IMR-90 (cell line): ENCODE measurements at regions not wholly inside any gene's neighbourhood (a gene's known extent, or its start where the extent isn't known, plus 50 kb on each side); places are given as distances from the start of the nearest gene placed in this dataset.

ENCODE experiments used
- ATAC-seq: fragments of 200-7000 bp; cut with Tn5 transposase; 2 replicates; pipeline ENCODE4 v1.9.1; 2020; ENCODE audit warnings: low read depth, mild to moderate bottlenecking, moderate library complexity
- BruUV-seq: library from RNA; stranded (reverse); fragments of 400-500 nt; replicated peaks from 2 replicates; lab custom pipeline; 2021; lab: Mats Ljungman, UMichigan
- CTCF ChIA-PET: fragments of 300-600 bp; formaldehyde crosslinking; extraction: SDS; loops from one replicate; lab custom pipeline; 2021; ENCODE audit warnings: antibody characterized with exemption; lab: Yijun Ruan, JAX
- POLR2A ChIA-PET: fragments of 300-600 bp; sonication (Branson Sonifier 250); formaldehyde crosslinking; loops from one replicate; lab custom pipeline; 2022; ENCODE audit warnings: antibody characterized with exemption; ENCODE audit not compliant: unreplicated experiment; lab: Charles Lee
- DNase-seq: peaks from one replicate; pipeline ENCODE4 v3.0.0; 2013
- H2AFZ ChIP-seq: replicated peaks from 2 replicates; pipeline ENCODE3; 2013; ENCODE audit warnings: low read length, mild to moderate bottlenecking; ENCODE audit not compliant: poor library complexity
- H2AK5ac ChIP-seq: 2 replicates; pipeline ENCODE4 v1.6.1; 2013; ENCODE audit warnings: low read depth, low read length, inconsistent platforms
- H2AK9ac ChIP-seq: replicated peaks from 2 replicates; pipeline ENCODE3; 2013; ENCODE audit warnings: mild to moderate bottlenecking, low read depth, low read length, moderate library complexity; ENCODE audit not compliant: poor library complexity
- H2BK120ac ChIP-seq: 2 replicates; pipeline ENCODE4 v1.6.1; 2013; ENCODE audit warnings: low read depth, low read length, inconsistent platforms
- H2BK15ac ChIP-seq: 3 replicates; pipeline ENCODE4 v1.6.1; 2013; ENCODE audit warnings: low read depth, low read length, inconsistent platforms
- H2BK20ac ChIP-seq: 2 replicates; pipeline ENCODE4 v1.6.1; 2013; ENCODE audit warnings: low read depth, mild to moderate bottlenecking, inconsistent platforms, low read length, moderate library complexity
- H2BK5ac ChIP-seq: 2 replicates; pipeline ENCODE4 v1.6.1; 2013; ENCODE audit warnings: mild to moderate bottlenecking, low read depth, low read length, inconsistent platforms; ENCODE audit not compliant: poor library complexity, severe bottlenecking
- H3K14ac ChIP-seq: replicated peaks from 2 replicates; pipeline ENCODE4 v1.6.1; 2013; ENCODE audit warnings: low read depth, low read length, inconsistent platforms
- H3K18ac ChIP-seq: 2 replicates; pipeline ENCODE4 v1.6.1; 2013; ENCODE audit warnings: low read depth, low read length, control low read depth
- H3K23ac ChIP-seq: 2 replicates; pipeline ENCODE4 v1.6.1; 2013; ENCODE audit warnings: low read depth, low read length, inconsistent platforms
- H3K27ac ChIP-seq: 2 replicates; pipeline ENCODE4 v1.5.1; 2013; ENCODE audit warnings: mild to moderate bottlenecking, control low read depth, low read length; ENCODE audit not compliant: insufficient read depth
- H3K27me3 ChIP-seq: 2 replicates; pipeline ENCODE4 v1.6.1; 2013; ENCODE audit warnings: low read length; ENCODE audit not compliant: control insufficient read depth, insufficient read depth
- H3K36me3 ChIP-seq: 2 replicates; pipeline ENCODE4 v1.6.1; 2013; ENCODE audit warnings: low read length, mixed read lengths; ENCODE audit not compliant: control insufficient read depth, insufficient read depth
- H3K4ac ChIP-seq: 2 replicates; pipeline ENCODE4 v1.6.1; 2013; ENCODE audit warnings: low read depth, low read length, inconsistent platforms
- H3K4me1 ChIP-seq: 2 replicates; pipeline ENCODE4 v1.6.1; 2013; ENCODE audit warnings: low read length, mixed read lengths; ENCODE audit not compliant: control insufficient read depth, insufficient read depth
- H3K4me2 ChIP-seq: 2 replicates; pipeline ENCODE4 v1.6.1; 2013; ENCODE audit warnings: low read depth, mild to moderate bottlenecking, control low read depth, low read length, moderate library complexity
- H3K4me3 ChIP-seq: 2 replicates; pipeline ENCODE4 v1.5.1; 2013; ENCODE audit warnings: low read depth, mild to moderate bottlenecking, control low read depth, low read length, moderate library complexity; ENCODE audit not compliant: insufficient read depth
- H3K56ac ChIP-seq: 2 replicates; pipeline ENCODE4 v1.6.1; 2013; ENCODE audit warnings: low read length, inconsistent platforms; ENCODE audit not compliant: insufficient read depth; ENCODE audit errors: extremely low read depth
- H3K79me1 ChIP-seq, 2 experiments: 2 replicates each; pipeline ENCODE4 v1.6.1; 2013; ENCODE audit warnings: low read length in 2 of 2, inconsistent platforms in 1 of 2, low read depth in 1 of 2
- H3K9ac ChIP-seq: 2 replicates; pipeline ENCODE4 v1.6.1; 2013; ENCODE audit warnings: low read depth, low read length, control low read depth
- H3K9me1 ChIP-seq: 2 replicates; pipeline ENCODE4 v1.6.1; 2013; ENCODE audit warnings: low read length, inconsistent platforms; ENCODE audit not compliant: insufficient read depth
- H3K9me3 ChIP-seq: 2 replicates; pipeline ENCODE4 v1.6.1; 2013; ENCODE audit warnings: low read length; ENCODE audit not compliant: control insufficient read depth, insufficient read depth
- H4K20me1 ChIP-seq: 2 replicates; pipeline ENCODE4 v1.6.1; 2013; ENCODE audit warnings: low read length, inconsistent platforms; ENCODE audit not compliant: insufficient read depth
- H4K5ac ChIP-seq: 2 replicates; pipeline ENCODE4 v1.6.1; 2013; ENCODE audit warnings: mild to moderate bottlenecking, low read depth, low read length, control low read depth
- H4K8ac ChIP-seq, 2 experiments: 2 replicates each; pipeline ENCODE4 v1.6.1; 2013; ENCODE audit warnings: low read depth in 2 of 2, low read length in 2 of 2, control low read depth in 1 of 2, inconsistent platforms in 1 of 2
- H4K91ac ChIP-seq: 2 replicates; pipeline ENCODE4 v1.6.1; 2013; ENCODE audit warnings: low read depth, low read length, inconsistent platforms; ENCODE audit not compliant: insufficient read depth
- MXI1 ChIP-seq: IDR thresholded peaks from 2 replicates; pipeline ENCODE4 v1.6.1; 2012; ENCODE audit warnings: low read depth, mild to moderate bottlenecking, low read length, moderate library complexity, borderline replicate concordance
- POLR2A ChIP-seq: IDR thresholded peaks from 2 replicates; pipeline ENCODE4 v1.6.1; 2012; ENCODE audit warnings: mild to moderate bottlenecking, low read depth, low read length
- RCOR1 ChIP-seq: IDR thresholded peaks from 2 replicates; pipeline ENCODE4 v1.6.1; 2012; ENCODE audit warnings: mild to moderate bottlenecking, low read length, improper control_type of control experiment; ENCODE audit not compliant: insufficient replicate concordance
- WGBS, 2 experiments: methylation state at CpG; one replicate each; pipeline versions ENCODE4 v1.1.5 to v1.1.7; 2013; ENCODE audit warnings: missing lambda C conversion rate in 2 of 2; ENCODE audit not compliant: insufficient read length in 1 of 2; ENCODE audit errors: extremely low coverage in 2 of 2; 5-methylcytosine and 5-hydroxymethylcytosine counted together
- dilution Hi-C: fragments of 300-500 bp; cut with HindIII; formaldehyde crosslinking; loops from one replicate; pipeline ENCODE4 v1.14.3; 2018; ENCODE audit warnings: low sequenced_read_pairs; ENCODE audit not compliant: unreplicated experiment
- in situ Hi-C: fragments of 300-500 bp; cut with MboI; formaldehyde crosslinking; loops from 3 replicates; pipeline ENCODE4 v1.14.3; 2019; ENCODE audit warnings: low sequenced_read_pairs, inconsistent platforms, mixed read lengths
- intact Hi-C: fragments of 100-400 bp; cut with micrococcal nuclease; formaldehyde crosslinking; loops from 2 replicates; pipeline ENCODE4 v1.10.0; 2022
- TF ChIP-seq, protein P1 (sequence below): conservative IDR thresholded peaks from 2 replicates; pipeline ENCODE4 v1.5.1; 2012; ENCODE audit warnings: mild to moderate bottlenecking, low read depth, low read length, improper control_type of control experiment
- TF ChIP-seq, protein P2 (sequence below): fragments of 150-350 bp; IDR thresholded peaks from 2 replicates; pipeline ENCODE4 v1.6.1; 2016; ENCODE audit warnings: low read depth, mild to moderate bottlenecking, low read length, moderate library complexity, borderline replicate concordance

DNA sequence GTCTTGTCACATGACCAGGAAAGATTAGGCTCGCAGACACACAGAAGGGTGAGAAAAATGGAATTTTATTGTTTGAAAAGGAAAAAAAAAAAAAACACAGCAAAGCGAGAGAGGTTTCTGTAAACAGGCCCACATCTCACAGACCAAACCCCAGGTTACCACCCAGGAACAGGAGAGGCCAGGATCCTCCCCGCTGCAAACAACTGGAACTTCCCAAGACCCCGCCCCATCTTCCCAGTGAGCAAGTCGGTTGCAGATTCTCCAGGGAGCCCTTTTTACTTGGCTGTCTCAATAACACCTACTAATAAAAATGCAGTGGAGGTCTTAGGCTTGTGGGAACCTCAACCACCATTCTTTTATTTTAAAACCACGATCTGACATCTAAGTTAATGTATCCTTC is 84.7 kb upstream of the ETS2 start:
- no peaks in the 10 kb centered on the region for H3K9me1 ChIP-seq
- H3K56ac ChIP-seq, result no peak overlapping the region
- H2AFZ ChIP-seq, result no peak overlapping the region
- H2AK5ac ChIP-seq, result no peak overlapping the region
- no peak overlapping the region for H2BK15ac ChIP-seq
- no peak overlapping the region for H2BK20ac ChIP-seq
- H2AK9ac ChIP-seq, result no peak overlapping the region
- no peaks in the 10 kb centered on the region for H3K36me3 ChIP-seq
- no peak for TF ChIP-seq RCOR1
- TF ChIP-seq, protein P1, sequence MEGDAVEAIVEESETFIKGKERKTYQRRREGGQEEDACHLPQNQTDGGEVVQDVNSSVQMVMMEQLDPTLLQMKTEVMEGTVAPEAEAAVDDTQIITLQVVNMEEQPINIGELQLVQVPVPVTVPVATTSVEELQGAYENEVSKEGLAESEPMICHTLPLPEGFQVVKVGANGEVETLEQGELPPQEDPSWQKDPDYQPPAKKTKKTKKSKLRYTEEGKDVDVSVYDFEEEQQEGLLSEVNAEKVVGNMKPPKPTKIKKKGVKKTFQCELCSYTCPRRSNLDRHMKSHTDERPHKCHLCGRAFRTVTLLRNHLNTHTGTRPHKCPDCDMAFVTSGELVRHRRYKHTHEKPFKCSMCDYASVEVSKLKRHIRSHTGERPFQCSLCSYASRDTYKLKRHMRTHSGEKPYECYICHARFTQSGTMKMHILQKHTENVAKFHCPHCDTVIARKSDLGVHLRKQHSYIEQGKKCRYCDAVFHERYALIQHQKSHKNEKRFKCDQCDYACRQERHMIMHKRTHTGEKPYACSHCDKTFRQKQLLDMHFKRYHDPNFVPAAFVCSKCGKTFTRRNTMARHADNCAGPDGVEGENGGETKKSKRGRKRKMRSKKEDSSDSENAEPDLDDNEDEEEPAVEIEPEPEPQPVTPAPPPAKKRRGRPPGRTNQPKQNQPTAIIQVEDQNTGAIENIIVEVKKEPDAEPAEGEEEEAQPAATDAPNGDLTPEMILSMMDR, result no peak
- TF ChIP-seq MXI1, result no peak
- no peak for TF ChIP-seq POLR2A
- TF ChIP-seq, protein P2, sequence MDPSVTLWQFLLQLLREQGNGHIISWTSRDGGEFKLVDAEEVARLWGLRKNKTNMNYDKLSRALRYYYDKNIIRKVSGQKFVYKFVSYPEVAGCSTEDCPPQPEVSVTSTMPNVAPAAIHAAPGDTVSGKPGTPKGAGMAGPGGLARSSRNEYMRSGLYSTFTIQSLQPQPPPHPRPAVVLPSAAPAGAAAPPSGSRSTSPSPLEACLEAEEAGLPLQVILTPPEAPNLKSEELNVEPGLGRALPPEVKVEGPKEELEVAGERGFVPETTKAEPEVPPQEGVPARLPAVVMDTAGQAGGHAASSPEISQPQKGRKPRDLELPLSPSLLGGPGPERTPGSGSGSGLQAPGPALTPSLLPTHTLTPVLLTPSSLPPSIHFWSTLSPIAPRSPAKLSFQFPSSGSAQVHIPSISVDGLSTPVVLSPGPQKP, result no peak
- H3K23ac ChIP-seq, result no peak overlapping the region
- no peaks in the 10 kb centered on the region for H4K20me1 ChIP-seq
- H3K4me2 ChIP-seq, result no peak overlapping the region
- ChIA-PET POLR2A (no interaction called here), CTCF (interaction anchor here (0.7 kb wide), 1 partner anchor 320 kb away, joined by 3 read pairs; no protein-coding TSS in a partner anchor)
- H3K79me1 ChIP-seq, result no peaks in the 10 kb centered on the region
- H3K9ac ChIP-seq, result no peak overlapping the region
- H3K4ac ChIP-seq, result no peak overlapping the region
- no peak overlapping the region for H3K27ac ChIP-seq
- H4K91ac ChIP-seq, result no peak overlapping the region
- dilution Hi-C loops, result no loop called here
- no peak for DNase-seq
- H3K14ac ChIP-seq, result no peak overlapping the region
- no peak overlapping the region for H4K8ac ChIP-seq
- no peak overlapping the region for H2BK5ac ChIP-seq
- no peak overlapping the region for H3K18ac ChIP-seq
- H3K27me3 ChIP-seq, result peaks cover 43% of the 10 kb centered on the region
- H3K4me1 ChIP-seq, result no peaks in the 10 kb centered on the region
- H3K4me3 ChIP-seq, result no peak overlapping the region
- H2BK120ac ChIP-seq, result no peak overlapping the region
- H3K9me3 ChIP-seq, result peaks cover 10% of the 10 kb centered on the region
- in situ Hi-C loops, result no loop called here
- no peak overlapping the region for H4K5ac ChIP-seq
- WGBS, 2 experiments, result 50% methylated on average over 1 of the region's 6 CpGs; no CpG with 5 or more reads in 1 of the 2 experiments
- intact Hi-C loops, result no loop called here
- no TSS peak for BruUV-seq
- no peak for ATAC-seq
